ENCODE measurements at regions not wholly inside any gene's neighbourhood (a gene's known extent, or its start where the extent isn't known, plus 50 kb on each side); places are given as distances from the start of the nearest gene placed in this dataset.

- no peak for TF ChIP-seq CBX3 (IDR thresholded peaks at IDR 0.05; ENCODE audit: low read depth)
- TF ChIP-seq, protein P1, sequence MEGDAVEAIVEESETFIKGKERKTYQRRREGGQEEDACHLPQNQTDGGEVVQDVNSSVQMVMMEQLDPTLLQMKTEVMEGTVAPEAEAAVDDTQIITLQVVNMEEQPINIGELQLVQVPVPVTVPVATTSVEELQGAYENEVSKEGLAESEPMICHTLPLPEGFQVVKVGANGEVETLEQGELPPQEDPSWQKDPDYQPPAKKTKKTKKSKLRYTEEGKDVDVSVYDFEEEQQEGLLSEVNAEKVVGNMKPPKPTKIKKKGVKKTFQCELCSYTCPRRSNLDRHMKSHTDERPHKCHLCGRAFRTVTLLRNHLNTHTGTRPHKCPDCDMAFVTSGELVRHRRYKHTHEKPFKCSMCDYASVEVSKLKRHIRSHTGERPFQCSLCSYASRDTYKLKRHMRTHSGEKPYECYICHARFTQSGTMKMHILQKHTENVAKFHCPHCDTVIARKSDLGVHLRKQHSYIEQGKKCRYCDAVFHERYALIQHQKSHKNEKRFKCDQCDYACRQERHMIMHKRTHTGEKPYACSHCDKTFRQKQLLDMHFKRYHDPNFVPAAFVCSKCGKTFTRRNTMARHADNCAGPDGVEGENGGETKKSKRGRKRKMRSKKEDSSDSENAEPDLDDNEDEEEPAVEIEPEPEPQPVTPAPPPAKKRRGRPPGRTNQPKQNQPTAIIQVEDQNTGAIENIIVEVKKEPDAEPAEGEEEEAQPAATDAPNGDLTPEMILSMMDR (IDR thresholded peaks at IDR 0.05 in 2 of 3, conservative IDR thresholded peaks at IDR 0.05 in 1 of 3; ENCODE audit: borderline replicate concordance in 1 of 3, insufficient read depth in 1 of 3, low read depth in 2 of 3, low read length in 2 of 3): no peak
- no peak for TF ChIP-seq SRF (IDR thresholded peaks at IDR 0.05; ENCODE audit: low read depth)
- TF ChIP-seq CEBPB (IDR thresholded peaks at IDR 0.05; ENCODE audit: low read depth): no peak
- no peak for TF ChIP-seq ZFX (IDR thresholded peaks at IDR 0.05)
- TF ChIP-seq SP1 (IDR thresholded peaks at IDR 0.05; ENCODE audit: low read depth): no peak
- no peak for TF ChIP-seq REST (IDR thresholded peaks at IDR 0.05; ENCODE audit: low read depth)
- TF ChIP-seq YY1 (IDR thresholded peaks at IDR 0.05; ENCODE audit: extremely low read depth, insufficient replicate concordance, low read depth, low read length): no peak
- no peak for TF ChIP-seq ATF3 (IDR thresholded peaks at IDR 0.05)
- TF ChIP-seq EZH2 (IDR thresholded peaks at IDR 0.05): no peak
- TF ChIP-seq POLR2A (IDR thresholded peaks at IDR 0.05; ENCODE audit: borderline replicate concordance, extremely low read depth, insufficient read depth, insufficient read length): no peak
- no peak for TF ChIP-seq TCF7L2 (IDR thresholded peaks at IDR 0.05; ENCODE audit: borderline replicate concordance, extremely low read depth, insufficient read depth, insufficient read length)
Observed at GRCh38 chr5:68708842-68709170, 385.0 kb upstream of the SLC30A5 start.

Data from HCT116 (cell line).